Suprapubic skin (tissue), 4 donors: ENCODE measurements at regions not wholly inside any gene's neighbourhood (a gene's known extent, or its start where the extent isn't known, plus 50 kb on each side); places are given as distances from the start of the nearest gene placed in this dataset.
"Not testable (repeated sequence)": the region's sequence is repeated elsewhere in the genome, so short reads cannot be mapped to it uniquely, and the experiment has no call there.

Source experiments
- DNase-seq, 2 donors: peaks; one replicate each; pipeline ENCODE4 v3.0.0-alpha.2; 2019; ENCODE audit warnings: low spot score in 2 of 2
- H3K27ac ChIP-seq: fragments of 200-600 bp; sonication (generic); one replicate; pipeline ENCODE4 v1.5.1; 2019
- H3K27me3 ChIP-seq: fragments of 200-600 bp; sonication (generic); one replicate; pipeline ENCODE4 v1.5.1; 2019
- H3K36me3 ChIP-seq: fragments of 200-600 bp; sonication (generic); one replicate; pipeline ENCODE4 v1.5.1; 2019
- H3K4me1 ChIP-seq: fragments of 200-600 bp; sonication (generic); one replicate; pipeline ENCODE4 v1.5.1; 2019
- H3K4me3 ChIP-seq: fragments of 200-600 bp; sonication (generic); one replicate; pipeline ENCODE4 v1.5.1; 2019; ENCODE audit warnings: mild to moderate bottlenecking
- H3K9me3 ChIP-seq: fragments of 200-600 bp; sonication (generic); one replicate; pipeline ENCODE4 v1.5.1; 2019
- CTCF ChIP-seq, 2 donors: fragments of 200-600 bp in 1 of 2; fragments of 450-650 bp in 1 of 2; sonication (generic) in 1 of 2; IDR thresholded peaks; one replicate each; pipeline ENCODE4 v1.5.1; 2016 to 2019; ENCODE audit warnings: antibody characterized with exemption in 2 of 2, mild to moderate bottlenecking in 1 of 2, moderate library complexity in 1 of 2
- EP300 ChIP-seq: sonication (generic); formaldehyde crosslinking; IDR thresholded peaks from one replicate; pipeline ENCODE4 v1.6.1; 2017; ENCODE audit warnings: antibody characterized with exemption
- POLR2A ChIP-seq, 2 donors: fragments of 450-650 bp; IDR thresholded peaks; one replicate each; pipeline ENCODE4 v1.6.1; 2017; ENCODE audit warnings: antibody characterized with exemption in 2 of 2, mild to moderate bottlenecking in 2 of 2, moderate library complexity in 2 of 2
- POLR2AphosphoS5 ChIP-seq, 3 donors: sonication (generic); formaldehyde crosslinking; IDR thresholded peaks; one replicate each; pipeline ENCODE4 v1.6.1; 2017; ENCODE audit warnings: antibody characterized with exemption in 3 of 3
- WGBS: methylation state at CpG from one replicate; pipeline ENCODE4 v1.1.5; 2018; 5-methylcytosine and 5-hydroxymethylcytosine counted together

- H3K4me3 ChIP-seq = no peak overlapping the region
- WGBS = 94% methylated on average over 1 of the region's 1 CpG
- no peaks in the 10 kb centered on the region for H3K9me3 ChIP-seq
- no peak overlapping the region for H3K27ac ChIP-seq
- no peak for TF ChIP-seq CTCF (IDR thresholded peaks at IDR 0.05)
- TF ChIP-seq EP300 = no peak
- no peak for TF ChIP-seq POLR2AphosphoS5 (IDR thresholded peaks at IDR 0.05)
- no peak for TF ChIP-seq POLR2A (IDR thresholded peaks at IDR 0.05)
- no peak for DNase-seq
- H3K4me1 ChIP-seq = no peaks in the 10 kb centered on the region
- H3K27me3 ChIP-seq = no peaks in the 10 kb centered on the region
- H3K36me3 ChIP-seq = no peaks in the 10 kb centered on the region
Observed at GRCh38 chr12:41645624-41646023, 457.5 kb downstream of the PDZRN4 start.

GRCh38 chr12:41642808-41643207 lies 454.7 kb downstream of the PDZRN4 start:
- not testable (repeated sequence) for H3K4me1 ChIP-seq, H3K36me3 ChIP-seq, H3K9me3 ChIP-seq, DNase-seq, H3K27me3 ChIP-seq, H3K27ac ChIP-seq, H3K4me3 ChIP-seq
- 88% methylated on average over 11 of the region's 11 CpGs for WGBS

GRCh38 chr12:41636653-41637052 lies 448.5 kb downstream of the PDZRN4 start:
- TF ChIP-seq POLR2A (IDR thresholded peaks at IDR 0.05) = no peak
- TF ChIP-seq CTCF (IDR thresholded peaks at IDR 0.05) = no peak
- TF ChIP-seq POLR2AphosphoS5 (IDR thresholded peaks at IDR 0.05) = no peak
- TF ChIP-seq EP300 = no peak
- H3K4me1 ChIP-seq = no peaks in the 10 kb centered on the region

GRCh38 chr12:41635626-41636364 lies 447.7 kb downstream of the PDZRN4 start:
- Histone ChIP-seq H3K9me3 (no peaks in the 10 kb centered on the region), H3K27me3 (no peaks in the 10 kb centered on the region), H3K4me3 (no peak overlapping the region), H3K4me1 (no peaks in the 10 kb centered on the region), H3K36me3 (no peaks in the 10 kb centered on the region), H3K27ac (no peak overlapping the region)
- TF ChIP-seq CTCF (IDR thresholded peaks at IDR 0.05) (no peak), POLR2AphosphoS5 (IDR thresholded peaks at IDR 0.05) (no peak), EP300 (no peak), POLR2A (IDR thresholded peaks at IDR 0.05) (no peak)
- no peak for DNase-seq
- WGBS = 79% methylated on average over 5 of the region's 5 CpGs

More at GRCh38 chr12:41636653-41637052, 448.5 kb downstream of the PDZRN4 start:
- H3K27me3 ChIP-seq = no peaks in the 10 kb centered on the region
- H3K9me3 ChIP-seq = no peaks in the 10 kb centered on the region
- DNase-seq = no peak
- WGBS = 91% methylated on average over 4 of the region's 4 CpGs
- H3K36me3 ChIP-seq = no peaks in the 10 kb centered on the region
- no peak overlapping the region for H3K4me3 ChIP-seq
- H3K27ac ChIP-seq = no peak overlapping the region

GRCh38 chr12:41634091-41634490 lies 446.0 kb downstream of the PDZRN4 start:
- H3K27me3 ChIP-seq = no peaks in the 10 kb centered on the region
- peaks cover 6% of the 10 kb centered on the region for H3K9me3 ChIP-seq
- H3K36me3 ChIP-seq = no peaks in the 10 kb centered on the region
- H3K4me1 ChIP-seq = no peaks in the 10 kb centered on the region
- H3K27ac ChIP-seq = no peak overlapping the region
- TF ChIP-seq POLR2AphosphoS5 (IDR thresholded peaks at IDR 0.05) = no peak
- TF ChIP-seq CTCF (IDR thresholded peaks at IDR 0.05) = no peak
- TF ChIP-seq EP300 = no peak
- no peak for TF ChIP-seq POLR2A (IDR thresholded peaks at IDR 0.05)
- no peak overlapping the region for H3K4me3 ChIP-seq
- WGBS = 78% methylated on average over 3 of the region's 4 CpGs
- DNase-seq = no peak

- WGBS = 88% methylated on average over 1 of the region's 1 CpG
- H3K4me3 ChIP-seq = no peak overlapping the region
- H3K27me3 ChIP-seq = no peaks in the 10 kb centered on the region
- DNase-seq = no peak
- no peak overlapping the region for H3K27ac ChIP-seq
- H3K36me3 ChIP-seq = no peaks in the 10 kb centered on the region
- peaks cover 6% of the 10 kb centered on the region for H3K9me3 ChIP-seq
- TF ChIP-seq POLR2AphosphoS5 (IDR thresholded peaks at IDR 0.05) (no peak), CTCF (IDR thresholded peaks at IDR 0.05) (no peak), POLR2A (IDR thresholded peaks at IDR 0.05) (no peak), EP300 (no peak)
- H3K4me1 ChIP-seq = no peaks in the 10 kb centered on the region
Observed at GRCh38 chr12:41629611-41630010, 441.5 kb downstream of the PDZRN4 start.
